ENCODE measurements at regions not wholly inside any gene's neighbourhood (a gene's known extent, or its start where the extent isn't known, plus 50 kb on each side); places are given as distances from the start of the nearest gene placed in this dataset.

DNA sequence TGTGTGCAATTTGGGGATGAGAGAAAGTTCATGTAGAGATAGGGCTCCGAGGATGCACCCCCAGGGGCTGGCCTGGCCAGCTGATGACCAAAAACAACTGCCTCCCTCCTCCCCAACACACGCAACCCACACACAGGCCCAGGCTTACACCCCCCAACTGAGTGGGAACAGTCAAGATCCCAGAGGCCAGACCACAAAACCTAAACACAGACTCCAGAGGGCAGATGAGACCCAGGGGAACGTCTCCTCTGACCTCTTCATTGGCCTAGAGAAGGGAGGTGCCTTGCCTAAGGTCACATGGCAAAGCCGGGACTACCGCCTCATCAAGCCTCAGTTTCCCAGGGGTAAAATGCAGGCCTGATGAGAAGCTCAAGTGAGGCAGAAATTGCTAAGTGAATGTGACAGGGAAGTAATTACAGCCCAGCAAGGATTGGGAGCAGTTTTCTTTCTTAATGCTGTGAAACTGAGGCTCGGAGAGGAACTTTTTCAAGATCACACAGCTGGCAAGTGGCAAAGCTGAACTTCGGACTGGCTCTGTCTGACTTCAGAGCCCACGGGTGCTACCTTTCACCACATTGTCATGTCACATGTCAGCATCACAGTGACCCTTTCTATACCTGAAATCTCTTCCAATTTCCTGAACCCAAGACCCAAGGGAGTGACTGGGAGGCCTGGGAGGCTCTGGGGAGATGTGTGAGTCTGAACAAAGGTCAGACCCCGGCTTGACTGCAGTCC lies 69.9 kb upstream of the WNT11 start:
- DNase-seq = no peak

DNA sequence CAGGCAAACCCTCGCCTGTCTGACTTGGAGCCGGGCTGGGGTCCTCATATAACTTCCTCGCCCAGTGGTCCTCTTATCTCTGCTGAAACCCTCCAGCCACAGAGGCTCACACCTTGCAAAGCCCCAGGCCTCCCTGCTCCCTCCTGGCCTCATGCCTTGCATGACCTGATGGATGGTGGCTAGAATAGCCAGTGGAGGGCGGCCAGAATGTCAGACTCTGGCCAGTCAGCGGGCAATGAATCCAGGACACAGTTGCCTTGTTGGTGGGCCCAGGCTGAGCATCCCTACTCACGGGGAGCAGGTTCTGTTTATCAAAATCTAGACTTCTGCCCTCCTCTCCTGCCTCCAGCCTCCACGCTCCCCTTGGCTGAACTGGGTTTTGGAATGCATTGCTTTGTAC lies 69.1 kb upstream of the WNT11 start:
- no peak for DNase-seq

DNA sequence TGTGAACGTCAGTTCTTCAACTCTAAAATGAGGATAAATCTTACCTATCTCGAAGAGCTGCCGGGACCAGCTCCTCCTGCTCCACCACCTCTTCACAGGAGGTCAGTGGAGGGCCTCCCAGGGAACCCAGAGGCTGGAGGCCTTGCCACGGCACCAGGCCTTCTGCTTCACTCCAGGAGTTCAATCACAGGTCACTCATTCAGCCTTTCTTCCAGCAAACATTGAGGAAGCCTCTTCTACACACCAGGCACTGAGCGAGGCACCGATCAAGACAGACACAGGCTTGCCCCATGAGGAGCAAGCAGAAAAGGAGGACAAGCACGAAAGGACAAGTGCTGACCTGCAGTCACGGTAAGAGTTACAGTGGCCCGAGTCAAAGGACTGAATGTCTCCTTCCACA lies 64.8 kb upstream of the WNT11 start:
- no peak for DNase-seq

DNA sequence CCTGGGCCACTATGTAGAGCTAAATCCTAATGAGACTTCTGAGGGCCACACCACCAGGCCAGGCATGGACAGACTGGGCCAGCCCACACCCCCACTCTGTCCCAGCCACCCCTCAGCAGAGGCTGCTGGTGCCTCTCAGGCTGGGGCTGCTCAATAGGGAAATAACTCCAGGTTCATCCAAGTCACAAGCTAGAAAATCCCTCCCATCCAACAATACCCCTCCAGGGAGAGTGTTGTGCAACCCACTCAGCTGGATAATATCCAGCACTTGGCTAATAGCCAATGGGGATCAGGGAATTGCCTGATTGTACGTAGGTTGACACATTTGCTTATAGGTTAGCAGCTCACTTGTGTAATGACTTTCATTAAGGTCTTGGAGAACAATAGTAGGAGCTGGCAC lies 64.1 kb upstream of the WNT11 start:
- no peak for DNase-seq

DNA sequence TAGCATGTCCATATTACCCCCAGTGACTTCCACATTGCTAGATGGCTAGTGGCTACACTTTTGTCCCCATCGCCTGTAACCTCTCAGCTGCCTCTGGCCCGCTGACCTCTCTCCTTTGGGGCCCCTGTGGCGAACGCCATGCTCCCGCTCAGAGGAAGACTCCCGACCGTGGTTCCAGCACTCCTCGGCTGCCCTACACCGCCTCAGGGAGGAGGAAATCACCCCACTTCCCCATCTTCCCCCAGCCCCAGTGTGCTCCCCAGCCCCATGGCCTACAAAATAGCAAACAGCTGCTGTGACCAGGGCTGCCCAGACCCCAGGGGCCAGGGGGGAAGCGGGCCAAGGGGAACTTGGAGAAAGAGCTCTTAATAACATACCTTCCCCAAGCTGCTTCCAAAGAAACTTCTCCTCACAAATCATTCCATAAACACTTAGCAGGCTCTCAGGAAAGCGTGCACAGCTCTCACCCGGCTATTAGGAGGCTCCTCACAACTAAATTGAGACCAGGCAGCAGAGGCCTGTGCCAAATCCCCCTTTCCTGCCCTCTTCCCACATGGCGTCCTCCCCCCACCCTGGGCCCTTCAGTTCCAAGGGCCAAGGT lies 63.5 kb upstream of the WNT11 start:
- no peak for DNase-seq

DNA sequence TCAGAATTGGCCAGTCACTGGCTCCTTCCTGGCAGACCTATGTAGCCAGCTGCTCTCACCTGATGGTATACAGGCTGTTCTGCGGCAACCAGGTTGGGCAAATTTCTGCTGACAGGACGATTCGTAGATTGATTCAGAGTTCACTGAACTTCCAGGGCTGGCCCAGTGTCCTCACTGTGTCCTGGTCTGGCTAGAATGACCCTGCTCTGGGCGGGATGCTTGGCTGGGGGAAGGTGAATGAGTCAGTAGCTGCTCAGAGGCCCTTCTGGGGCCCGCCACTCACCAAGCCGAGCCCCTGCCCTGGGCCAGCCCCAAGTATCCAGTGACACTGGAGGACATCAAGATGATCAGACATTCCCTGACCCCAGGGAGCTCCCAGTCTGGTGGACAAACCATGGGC lies 62.9 kb upstream of the WNT11 start:
- no peak for DNase-seq

DNA sequence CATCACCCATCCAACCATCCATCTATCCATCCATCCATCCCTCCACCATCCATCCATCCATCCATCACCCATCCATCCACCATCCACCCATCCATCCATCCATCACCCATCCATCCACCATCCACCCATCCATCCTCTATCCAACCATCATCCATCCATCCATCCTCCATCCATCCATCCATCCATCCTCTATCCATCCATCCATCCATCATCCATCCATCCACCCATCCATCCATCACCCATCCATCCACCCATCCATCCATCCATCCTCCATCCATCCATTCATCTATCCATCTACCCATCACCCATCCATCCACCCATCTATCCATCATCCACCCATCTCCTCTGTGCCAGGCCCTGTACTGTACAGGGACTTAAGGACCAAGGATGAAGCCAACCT lies 62.2 kb upstream of the WNT11 start:
- no peak for DNase-seq

DNA sequence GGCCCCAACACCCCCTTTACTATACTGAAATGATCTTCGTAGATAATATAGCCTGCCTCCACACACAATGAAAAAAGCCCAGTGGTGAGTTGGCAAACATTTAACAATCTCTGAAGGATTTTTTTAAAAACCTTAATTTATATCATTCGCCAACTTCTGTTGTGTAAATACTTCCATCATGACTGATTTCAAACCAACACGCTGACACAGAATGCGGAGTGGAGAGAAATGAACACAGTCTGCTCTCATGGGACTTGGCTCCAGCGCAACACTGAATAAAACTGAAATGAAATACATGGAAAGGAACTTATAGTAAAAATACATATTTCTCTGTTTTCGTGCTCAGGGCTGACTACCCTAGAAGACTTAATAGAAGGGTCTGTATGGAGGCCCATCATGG lies 61.3 kb upstream of the WNT11 start:
- DNase-seq = no peak

DNA sequence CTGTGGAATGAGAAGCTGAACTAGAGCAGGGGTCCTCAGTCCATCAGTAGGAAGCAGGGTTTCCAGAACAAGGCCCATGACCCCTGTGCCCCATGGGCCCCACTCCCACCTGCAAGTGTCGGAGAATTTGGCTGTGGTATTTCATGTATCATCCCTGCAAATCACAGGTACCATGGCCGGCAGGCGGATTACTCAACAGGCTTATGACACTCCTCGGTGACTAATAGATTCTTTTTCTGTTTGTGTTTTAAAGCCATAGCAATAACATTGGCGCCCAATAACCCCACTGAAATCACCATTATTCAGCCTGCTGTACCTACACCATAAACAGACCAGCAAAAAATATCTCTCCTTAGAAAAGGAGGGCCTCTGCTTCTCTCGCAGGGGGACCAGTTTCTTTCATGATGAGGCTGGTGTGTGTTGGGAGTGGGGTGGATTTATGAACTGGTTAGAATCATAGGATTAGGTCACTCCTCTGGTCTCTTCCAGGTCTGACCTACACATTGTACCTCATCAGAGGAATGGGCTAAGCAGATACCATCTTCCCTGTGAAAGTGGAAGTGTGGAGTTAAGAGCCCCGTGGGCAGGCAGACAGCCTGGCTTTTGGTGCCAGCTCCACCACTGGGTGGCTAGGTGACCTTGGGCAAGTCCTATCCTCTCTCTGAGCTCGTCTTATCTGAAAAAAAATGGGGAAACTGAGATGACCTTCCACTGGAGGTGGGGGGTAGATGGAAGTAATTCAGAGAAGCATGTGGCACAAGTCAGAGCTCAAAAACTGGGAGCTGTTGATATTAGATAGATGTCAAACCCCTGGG lies 60.2 kb upstream of the WNT11 start:
- DNase-seq = no peak

DNA sequence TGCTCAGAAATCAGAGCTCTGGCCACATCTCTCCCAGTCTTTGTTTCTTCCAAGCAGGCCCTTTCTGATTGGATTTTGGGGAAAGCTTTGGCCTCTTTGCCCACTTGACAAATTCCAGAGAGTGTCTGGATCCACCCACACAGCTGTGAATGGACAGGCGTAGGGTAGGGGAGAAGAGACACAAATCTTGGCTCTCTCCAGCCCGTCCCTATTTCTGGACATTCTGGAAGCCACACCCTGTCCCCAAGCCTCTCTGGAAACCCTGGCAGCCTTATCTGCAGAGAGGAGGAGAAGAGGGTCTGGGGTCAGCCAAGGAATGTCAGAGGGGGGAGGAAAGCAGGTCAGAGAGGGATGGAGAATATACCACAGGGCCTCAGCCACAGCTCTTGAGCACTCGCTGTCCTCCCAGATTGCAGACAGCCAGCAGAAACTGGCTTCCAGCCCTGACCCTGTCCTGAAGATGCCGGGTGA lies 59.5 kb upstream of the WNT11 start:
- DNase-seq = no peak

DNA sequence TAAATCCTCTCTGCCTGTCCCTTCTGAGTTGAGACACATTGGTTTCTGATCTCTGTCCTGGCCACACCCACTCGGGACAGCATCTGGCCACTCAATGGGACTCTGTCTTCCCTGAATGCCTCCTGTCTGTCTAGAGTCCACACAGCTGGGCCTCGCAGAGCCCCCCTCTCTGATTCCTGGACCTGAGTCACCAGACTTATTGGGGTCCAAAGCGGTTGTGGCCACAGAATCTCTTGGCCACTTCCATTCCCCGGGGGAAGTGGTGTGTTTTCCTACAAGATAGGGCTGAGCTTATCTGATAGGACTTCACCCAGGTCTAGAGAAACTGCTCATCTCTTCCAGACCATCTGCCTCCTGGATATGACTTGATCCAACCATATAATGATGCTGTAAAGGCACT lies 57.4 kb upstream of the WNT11 start:
- no peak for DNase-seq

DNA sequence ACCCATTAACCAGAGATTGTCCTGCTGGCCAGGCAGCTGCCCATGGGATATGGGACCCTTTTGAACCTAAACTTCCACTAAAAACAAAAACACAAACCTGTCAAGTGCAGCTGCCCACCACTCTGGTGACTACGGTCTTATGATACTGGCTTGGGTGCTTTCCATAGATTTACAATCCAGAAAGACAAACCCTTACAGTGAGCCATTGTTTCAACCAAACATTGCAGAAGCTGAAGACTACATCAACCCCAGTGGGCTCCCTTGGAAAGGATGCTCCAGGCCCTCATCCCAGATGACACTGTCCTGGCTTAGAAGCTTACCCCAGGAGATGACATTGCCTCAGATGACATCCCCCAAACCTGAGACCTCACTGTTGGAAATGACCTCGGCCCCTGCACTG lies 56.9 kb upstream of the WNT11 start:
- no peak for DNase-seq

DNA sequence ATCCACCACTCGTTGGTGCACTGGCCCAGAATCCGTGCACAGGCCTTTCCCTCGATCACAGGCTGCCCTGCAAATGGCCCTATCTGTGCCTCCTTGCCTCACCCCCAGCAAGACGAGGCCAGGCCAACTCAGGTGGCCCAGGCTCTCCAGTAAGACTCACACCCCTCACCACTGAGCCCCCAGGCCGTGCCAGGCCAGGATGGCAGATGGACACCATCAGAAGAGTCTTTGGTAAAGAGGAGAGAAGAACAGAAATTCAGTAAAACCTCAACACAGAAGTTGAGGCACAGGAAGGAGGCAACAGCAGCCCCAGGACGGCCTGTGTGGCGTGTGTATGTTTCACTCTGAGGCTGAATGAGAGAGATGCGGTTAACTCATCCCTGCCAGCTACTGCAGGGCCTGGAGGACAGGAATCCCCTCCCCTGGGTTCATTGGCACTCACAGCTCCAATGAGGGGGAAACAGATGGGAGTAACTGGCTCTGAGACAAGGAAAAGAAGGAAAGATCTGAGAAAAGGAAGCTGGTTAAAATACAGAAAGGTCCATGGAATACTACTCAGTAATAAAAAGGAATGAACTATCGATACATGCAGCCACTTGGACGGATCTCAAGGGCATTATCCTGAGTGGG lies 54.1 kb upstream of the WNT11 start:
- DNase-seq = no peak

DNA sequence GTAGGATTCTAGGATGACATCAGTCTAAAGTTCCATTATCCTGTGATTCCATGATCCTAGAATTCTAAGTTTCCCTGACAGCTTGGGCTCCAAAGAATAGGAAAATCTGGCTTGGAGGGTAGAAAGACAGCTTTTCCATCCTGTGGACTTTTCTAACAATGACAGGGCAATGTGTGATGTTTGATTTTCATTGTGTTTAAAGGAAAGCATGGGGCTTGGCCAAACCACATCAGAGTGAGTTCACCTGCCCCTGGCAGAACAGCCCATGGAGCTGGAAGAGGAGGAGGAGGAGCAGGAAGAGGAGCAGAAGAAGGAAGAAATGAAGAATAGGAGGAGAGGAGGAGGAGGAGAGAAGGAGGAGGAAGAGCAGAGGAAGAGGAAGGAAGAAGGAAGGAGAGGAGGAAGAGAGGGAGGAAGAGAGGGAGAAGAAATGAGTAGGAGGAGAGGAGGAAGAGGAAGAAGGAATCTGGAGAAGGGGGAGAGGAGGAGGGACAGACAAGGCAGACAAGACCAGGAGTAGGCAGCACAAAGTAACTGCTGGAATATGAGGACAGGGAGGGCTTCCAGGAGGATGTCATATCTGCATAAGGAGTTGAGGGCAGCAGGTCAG lies 53.1 kb upstream of the WNT11 start:
- DNase-seq = no peak

DNA sequence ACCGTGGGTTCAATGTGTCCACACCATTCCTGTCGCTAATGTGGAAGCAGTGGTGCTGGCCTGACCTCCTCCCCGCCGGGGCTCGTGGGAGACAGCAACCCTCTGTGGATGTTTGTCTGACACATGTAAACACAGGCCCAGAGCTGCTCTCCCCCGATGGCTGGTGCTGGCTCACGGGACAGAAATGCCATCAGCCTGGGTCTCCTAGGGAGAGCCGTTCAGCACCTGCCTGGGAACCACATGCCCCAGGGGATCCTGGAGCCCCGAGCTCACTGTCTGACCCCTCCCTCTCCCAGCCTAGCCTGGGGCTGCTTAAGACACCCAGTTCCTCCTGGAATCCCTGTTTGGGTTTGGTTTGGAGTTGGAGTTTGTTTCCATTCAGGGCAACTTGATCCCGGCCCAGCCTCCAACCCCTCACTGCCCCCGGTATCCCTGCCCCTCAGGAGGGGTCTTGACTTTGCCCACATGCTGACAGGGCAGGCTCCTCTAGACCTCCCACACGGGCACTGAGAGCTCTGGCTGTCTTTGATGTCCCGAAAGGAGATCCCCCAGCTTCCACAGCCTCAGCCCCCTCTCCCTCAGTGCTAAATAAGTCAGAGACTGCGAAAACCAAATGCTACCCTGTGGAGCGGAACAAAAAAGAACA lies 50.9 kb upstream of the WNT11 start:
- no peak for DNase-seq

DNA sequence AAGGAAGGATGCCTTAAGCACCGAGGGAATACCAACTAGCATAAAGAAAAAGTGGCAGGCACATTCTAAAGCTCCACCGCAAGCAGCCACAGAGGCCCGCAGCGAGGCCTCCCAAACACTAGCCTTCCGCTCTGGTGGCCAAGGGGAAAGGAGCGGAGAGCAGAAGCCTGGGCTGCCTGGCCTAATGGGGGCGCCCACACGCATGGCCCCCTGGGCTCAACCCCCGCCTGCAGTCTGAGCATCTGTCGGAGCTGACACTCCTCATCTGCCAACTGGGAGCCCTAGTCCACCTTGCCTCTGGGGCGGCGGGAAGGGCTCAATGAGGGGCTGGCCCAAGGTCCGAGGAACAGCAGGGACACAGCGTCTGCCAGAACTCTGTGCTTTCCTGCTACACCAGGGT lies 50.1 kb upstream of the WNT11 start:
- no peak for DNase-seq

Data from NCI-H2081 (cell line).